Fibroblast of skin of right quadriceps (primary cell): ENCODE measurements at regions not wholly inside any gene's neighbourhood (a gene's known extent, or its start where the extent isn't known, plus 50 kb on each side); places are given as distances from the start of the nearest gene placed in this dataset.
A peak's percentile ranks its signal among the peaks of the same experiment; 100 is the strongest.
"Not testable (repeated sequence)": the region's sequence is repeated elsewhere in the genome, so short reads cannot be mapped to it uniquely, and the experiment has no call there.

Experiments used
- DNase-seq: peaks from one replicate; pipeline ENCODE4 v3.0.0-alpha.2; 2013

DNA sequence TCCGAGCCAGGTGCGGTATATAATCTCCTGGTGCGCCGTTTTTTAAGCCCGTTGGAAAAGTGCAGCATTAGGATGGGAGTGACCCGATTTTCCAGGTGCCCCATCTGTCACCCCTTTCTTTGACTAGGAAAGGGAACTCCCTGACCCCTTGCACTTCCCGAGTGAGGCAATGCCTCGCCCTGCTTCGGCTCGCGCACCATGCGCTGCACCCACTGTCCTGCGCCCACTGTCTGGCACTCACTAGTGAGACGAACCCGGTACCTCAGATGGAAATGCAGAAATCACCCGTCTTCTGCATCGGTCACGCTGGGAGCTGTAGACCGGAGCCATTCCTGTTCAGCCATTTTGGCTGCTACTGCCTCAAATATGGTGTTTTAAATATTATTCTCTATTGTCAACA, 198.0 kb downstream of the MEIS1 start:
- DNase-seq: not testable (repeated sequence)

DNA sequence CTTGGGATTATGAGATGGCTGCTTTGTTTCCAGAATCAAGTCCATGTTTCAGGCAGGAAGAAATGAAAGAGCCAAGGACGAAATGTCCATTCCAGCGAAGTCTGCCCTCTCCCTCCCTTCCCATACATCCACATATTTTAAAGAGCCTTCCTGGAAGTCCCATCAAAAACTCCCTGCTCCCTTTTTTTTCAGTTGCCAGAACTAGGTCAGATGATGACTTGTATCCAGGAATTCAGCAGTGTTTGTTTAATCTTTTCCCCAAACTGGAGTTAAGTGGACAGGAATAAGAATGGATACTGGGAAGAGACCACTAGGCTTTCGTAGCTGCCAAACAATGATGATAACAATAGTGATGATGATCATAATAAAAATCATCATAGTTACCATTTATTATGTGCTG, 198.7 kb downstream of the MEIS1 start:
- DNase-seq: no peak

DNA sequence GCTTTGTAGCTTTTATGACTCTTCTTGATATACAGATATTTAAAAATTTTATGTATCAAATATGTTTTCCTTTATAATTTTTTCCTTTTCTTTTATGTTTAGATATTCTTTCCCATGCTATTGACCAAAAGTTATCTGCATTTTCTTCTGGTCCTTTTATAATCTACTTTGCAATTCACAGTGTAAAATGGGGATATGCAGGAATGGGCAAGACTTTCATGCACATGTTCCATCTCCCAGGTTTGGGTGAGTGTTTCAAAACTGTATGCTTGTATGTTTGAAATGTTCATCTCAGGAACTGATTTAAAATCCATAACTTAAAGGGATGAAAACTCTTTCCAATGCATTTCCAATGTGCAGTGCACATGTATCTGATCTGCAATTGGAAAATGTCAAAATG, 199.9 kb downstream of the MEIS1 start:
- DNase-seq: no peak

DNA sequence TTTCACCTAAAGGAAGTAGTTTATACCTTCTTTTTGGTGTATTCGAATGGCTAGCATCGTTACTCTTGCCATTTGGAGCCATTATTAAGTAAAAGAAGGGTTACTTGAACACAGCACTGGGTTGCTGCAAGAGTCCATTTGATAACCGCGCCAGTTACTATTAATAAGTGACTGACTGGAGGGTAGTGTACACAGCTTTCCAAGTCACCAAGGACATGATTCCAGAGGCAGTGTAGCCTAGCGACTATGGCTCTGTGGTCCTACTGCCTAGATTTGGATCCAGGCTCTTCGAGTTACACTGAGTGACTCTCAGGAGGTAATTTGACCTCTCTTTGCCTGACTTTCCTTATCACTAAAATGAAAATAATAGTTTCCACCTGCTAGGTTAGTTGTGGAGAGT, 206.8 kb downstream of the MEIS1 start:
- no peak for DNase-seq

GRCh38 chr2:66648081-66648480, 213.2 kb downstream of the MEIS1 start:
- DNase-seq: not testable (repeated sequence)

- DNase-seq: no peak
These were observed 214.1 kb downstream of the MEIS1 start for GRCh38 chr2:66649006-66649405.

DNA sequence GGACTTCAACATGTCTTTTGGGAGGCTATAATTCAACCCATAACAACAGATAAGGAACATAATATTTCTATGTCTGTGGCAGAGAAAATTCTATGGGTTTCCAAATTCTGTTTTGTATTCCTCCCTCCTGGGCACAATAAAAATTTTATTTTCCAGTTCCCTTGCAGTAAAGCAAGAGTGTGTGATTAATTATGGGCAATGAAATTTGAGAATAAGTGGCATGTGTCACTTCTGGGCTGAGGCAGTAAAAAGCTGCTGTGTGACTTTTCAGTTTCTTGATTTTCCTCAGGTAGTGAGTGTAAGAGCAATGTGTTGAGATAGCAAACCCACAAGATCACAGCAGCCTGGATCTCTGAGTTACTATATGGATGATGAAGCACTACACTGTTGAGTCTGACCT, 216.4 kb downstream of the MEIS1 start:
- no peak for DNase-seq

- DNase-seq: no peak
These were observed 225.9 kb downstream of the MEIS1 start for GRCh38 chr2:66660804-66661203.

GRCh38 chr2:66661253-66662173, 226.6 kb downstream of the MEIS1 start:
- DNase-seq: no peak

GRCh38 chr2:66665124-66665984, 230.4 kb downstream of the MEIS1 start:
- peak; percentile 2 for DNase-seq

DNA sequence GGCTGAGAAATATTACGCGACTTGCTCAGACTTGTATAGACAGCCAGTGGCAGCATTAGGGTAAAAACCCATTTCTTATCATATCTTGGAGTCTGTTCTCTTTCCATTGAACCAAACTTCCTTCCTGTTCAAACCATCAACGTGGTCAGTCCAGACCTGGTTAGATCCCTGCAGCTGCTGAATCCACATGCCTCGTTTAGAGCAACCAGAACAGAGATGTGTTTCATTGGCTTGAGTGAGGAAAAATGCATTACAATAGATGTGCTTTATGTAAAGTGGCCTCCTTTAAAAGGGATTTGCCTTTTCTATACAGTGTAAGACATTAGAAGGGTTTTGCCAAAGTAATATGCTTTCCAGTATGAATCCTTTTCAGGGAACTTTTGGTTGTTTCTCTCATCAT, 232.4 kb downstream of the MEIS1 start:
- no peak for DNase-seq

DNA sequence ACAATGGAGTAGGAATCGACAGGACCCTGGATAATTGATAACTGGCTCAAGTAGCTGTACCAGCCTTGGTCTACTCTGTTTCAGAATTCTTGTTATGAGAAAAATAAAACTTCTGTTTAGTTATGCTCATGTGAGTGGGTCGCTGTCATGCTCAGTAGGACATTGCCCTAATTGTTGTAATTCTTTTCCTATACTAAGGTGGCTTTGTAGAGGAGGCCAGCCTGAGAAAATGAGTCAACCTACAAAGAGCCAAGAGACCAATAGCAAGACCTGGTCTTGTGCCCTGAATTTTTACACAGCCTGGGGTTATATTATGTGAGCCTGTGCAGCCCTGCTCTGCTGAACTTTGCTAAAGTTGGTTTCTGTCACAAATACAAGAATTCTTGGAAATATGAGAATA, 238.4 kb downstream of the MEIS1 start:
- DNase-seq: no peak

DNA sequence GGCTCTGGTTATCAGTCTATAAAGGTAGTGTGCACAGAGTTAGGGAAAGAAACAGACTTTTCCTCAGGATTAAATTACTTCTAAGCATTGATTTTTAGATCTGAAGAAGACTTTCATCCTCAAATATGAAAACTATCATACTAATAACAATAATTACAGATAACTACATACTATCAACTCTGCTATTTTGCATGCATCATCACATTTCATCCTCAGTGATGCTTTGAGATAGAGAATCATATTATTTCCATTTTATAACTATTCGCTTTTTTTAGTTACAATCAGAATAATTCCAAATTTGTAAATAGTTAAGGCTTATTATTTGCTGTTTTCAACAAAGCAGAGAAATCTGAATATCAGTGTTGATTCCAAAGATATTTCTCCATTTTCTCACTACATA, 239.2 kb downstream of the MEIS1 start:
- no peak for DNase-seq

- DNase-seq: no peak
These were observed 240.7 kb downstream of the MEIS1 start for GRCh38 chr2:66675591-66675990.

GRCh38 chr2:66679442-66679841, 244.5 kb downstream of the MEIS1 start:
- no peak for DNase-seq

GRCh38 chr2:66682476-66682875, 247.6 kb downstream of the MEIS1 start:
- DNase-seq: no peak

DNA sequence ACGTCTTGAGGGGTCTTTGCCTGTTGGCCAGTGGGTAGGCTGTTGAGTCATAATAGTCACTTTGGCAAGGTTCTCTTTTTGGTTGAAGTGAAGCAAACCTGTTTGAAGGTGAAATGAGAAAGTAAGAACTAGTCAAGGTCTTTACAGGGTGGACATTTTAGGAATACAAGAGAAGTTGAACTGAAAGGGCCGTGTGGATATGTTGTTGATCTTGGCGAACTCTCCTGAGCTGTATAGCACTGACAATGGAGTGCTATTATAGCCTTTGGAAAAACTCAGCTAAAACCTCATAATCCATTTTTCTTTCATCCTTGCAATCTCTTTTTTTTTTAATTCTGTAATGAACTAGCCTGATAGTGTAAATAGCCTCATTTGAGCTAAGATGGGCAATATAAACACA, 248.1 kb downstream of the MEIS1 start:
- DNase-seq: no peak

GRCh38 chr2:66683599-66683998, 248.7 kb downstream of the MEIS1 start:
- no peak for DNase-seq

GRCh38 chr2:66684289-66684688, 249.4 kb downstream of the MEIS1 start:
- no peak for DNase-seq

- DNase-seq: peak; percentile 66
These were observed 251.8 kb downstream of the MEIS1 start for GRCh38 chr2:66686755-66687154.

GRCh38 chr2:66688951-66689350, 254.0 kb downstream of the MEIS1 start:
- peak; percentile 23 for DNase-seq

GRCh38 chr2:66689456-66690051, 254.6 kb downstream of the MEIS1 start:
- no peak for DNase-seq
